ENCODE measurements at regions not wholly inside any gene's neighbourhood (a gene's known extent, or its start where the extent isn't known, plus 50 kb on each side); places are given as distances from the start of the nearest gene placed in this dataset.

DNA sequence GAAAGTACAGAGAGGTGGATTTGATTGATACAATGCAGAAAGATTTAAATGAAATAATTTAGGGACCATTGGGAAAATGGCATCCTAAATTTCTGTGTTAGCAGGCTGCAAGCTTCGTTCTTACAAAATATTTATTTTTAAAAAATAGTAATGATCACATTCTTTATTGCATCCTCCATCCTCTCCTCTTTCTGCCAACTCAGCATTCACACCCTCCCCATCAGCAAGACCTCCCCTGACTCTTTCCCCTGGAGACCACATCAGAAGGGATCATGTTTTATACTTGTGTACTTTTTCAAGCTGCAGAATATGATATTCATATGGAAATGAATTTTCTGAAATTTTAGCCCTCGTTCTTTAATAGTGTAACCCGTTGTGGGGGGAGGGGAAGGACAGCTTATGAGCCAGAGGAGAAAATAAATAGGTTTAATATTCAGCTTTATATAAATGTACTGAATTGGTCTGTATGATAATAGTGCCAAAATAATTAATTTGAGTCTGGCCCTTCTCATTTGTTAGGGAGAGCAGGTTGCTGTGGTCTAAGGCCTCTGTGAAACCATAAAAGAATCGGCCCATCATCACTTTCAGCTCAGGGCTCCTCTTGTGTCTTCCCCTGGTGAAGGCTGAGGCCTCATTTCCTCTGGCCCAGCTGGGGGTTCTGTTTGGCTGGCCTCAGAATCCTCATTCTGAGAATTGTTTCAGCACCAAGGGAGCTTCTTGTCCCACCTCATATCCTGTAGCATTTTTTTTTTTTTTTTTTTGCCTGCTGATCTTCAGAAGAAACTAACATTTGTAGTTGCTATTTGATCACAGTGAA is 330.8 kb downstream of the TXNL1 start:
- H3K36me3 ChIP-seq (ENCODE audit: control insufficient read depth in 2 of 4, insufficient read depth in 4 of 4, low read length in 3 of 4): no peaks in the 10 kb centered on the region
- H2AFZ ChIP-seq (ENCODE audit: low read length): no peak overlapping the region
- no peaks in the 10 kb centered on the region for H4K20me1 ChIP-seq (replicated peaks in 1 of 2; ENCODE audit: control insufficient read depth in 1 of 2, insufficient read depth in 2 of 2, low read length in 2 of 2)
- no peak overlapping the region for H3K56ac ChIP-seq (replicated peaks; ENCODE audit: insufficient read length, low read depth, low read length)
- no peak overlapping the region for H2AK5ac ChIP-seq (ENCODE audit: low read depth, low read length)
- no peaks in the 10 kb centered on the region for H3K79me1 ChIP-seq (ENCODE audit: low read depth, low read length)
- no peak overlapping the region for H3K23ac ChIP-seq (ENCODE audit: insufficient read length)
- H3K27ac ChIP-seq (ENCODE audit: low read depth, low read length): no peak overlapping the region
- no peak overlapping the region for H3K9ac ChIP-seq (replicated peaks in 1 of 4; ENCODE audit: extremely low read depth in 1 of 4, low read depth in 3 of 4, low read length in 3 of 4)
- FAIRE-seq (no peak), DNase-seq (ENCODE audit: low read depth in 1 of 2, low spot score in 2 of 2) (no peak)
- no peaks in the 10 kb centered on the region for H3K9me3 ChIP-seq (ENCODE audit: insufficient read depth in 2 of 2, low read depth in 1 of 2, low read length in 1 of 2)
- POLR2A ChIA-PET (ENCODE audit: partially characterized antibody): no interaction called here
- no peak overlapping the region for H2BK20ac ChIP-seq (ENCODE audit: low read length)
- no peak overlapping the region for H3K14ac ChIP-seq (ENCODE audit: insufficient read length)
- no peak overlapping the region for H3K4me3 ChIP-seq (ENCODE audit: extremely low read depth in 1 of 4, insufficient read depth in 2 of 4, low read depth in 3 of 4, low read length in 4 of 4)
- no peak overlapping the region for H3K4me2 ChIP-seq (ENCODE audit: insufficient read depth in 1 of 2, low read depth in 2 of 2, low read length in 2 of 2)
- H3K4me1 ChIP-seq (replicated peaks in 1 of 4; ENCODE audit: control insufficient read depth in 3 of 4, insufficient read depth in 4 of 4, low read length in 3 of 4): no peaks in the 10 kb centered on the region; a peak in 1 of 7 replicates
- no peak overlapping the region for H3K4ac ChIP-seq (replicated peaks; ENCODE audit: insufficient read length, low read depth, low read length)
- no peak overlapping the region for H4K5ac ChIP-seq (ENCODE audit: insufficient read length, low read depth, low read length)
- H2BK5ac ChIP-seq (ENCODE audit: low read depth, low read length): no peak overlapping the region
- H2BK15ac ChIP-seq (ENCODE audit: low read length): no peak overlapping the region
- 93% methylated on average over 4 of the region's 4 CpGs; no CpG with 5 or more reads in 1 of the 2 experiments for WGBS, 2 experiments (ENCODE audit: extremely low coverage in 1 of 2, insufficient coverage in 1 of 2, insufficient read length in 1 of 2, insufficient replicate concordance in 2 of 2, low coverage in 1 of 2, low lambda C conversion rate in 2 of 2, missing lambda C conversion rate in 1 of 2)
- no peak overlapping the region for H2BK12ac ChIP-seq (ENCODE audit: low read depth, low read length)
- no peak overlapping the region for H2BK120ac ChIP-seq (replicated peaks; ENCODE audit: low read depth, low read length)
- no peaks in the 10 kb centered on the region for H3K23me2 ChIP-seq (ENCODE audit: low read depth, low read length)
- H3K79me2 ChIP-seq (ENCODE audit: control insufficient read depth in 1 of 2, insufficient read depth in 2 of 2, low read length in 2 of 2): no peaks in the 10 kb centered on the region
- no peaks in the 10 kb centered on the region for H3K27me3 ChIP-seq (replicated peaks in 1 of 4; ENCODE audit: control insufficient read depth in 3 of 4, extremely low read depth in 1 of 4, insufficient read depth in 3 of 4, low read length in 3 of 4)
- CTCF ChIA-PET (ENCODE audit: partially characterized antibody): interaction anchor here (0.7 to 2.0 kb wide), 3 partner anchors 19 to 385 kb away, joined by 3 to 5 read pairs (median 3); no protein-coding TSS in a partner anchor
- TF ChIP-seq RFX5 (IDR thresholded peaks at IDR 0.05; ENCODE audit: borderline replicate concordance, low read depth, low read length) (no peak), MAFK (IDR thresholded peaks at IDR 0.05; ENCODE audit: low read depth, low read length) (peak; percentile 55)
- H3K18ac ChIP-seq (ENCODE audit: extremely low read depth, low read length): no peak overlapping the region
- H4K91ac ChIP-seq (replicated peaks; ENCODE audit: insufficient read length, low read length): no peak overlapping the region
- H4K8ac ChIP-seq (ENCODE audit: extremely low read depth, insufficient read depth, low read length): no peak overlapping the region

All from H1 (cell line).